ENCODE measurements at regions not wholly inside any gene's neighbourhood (a gene's known extent, or its start where the extent isn't known, plus 50 kb on each side); places are given as distances from the start of the nearest gene placed in this dataset.

DNA sequence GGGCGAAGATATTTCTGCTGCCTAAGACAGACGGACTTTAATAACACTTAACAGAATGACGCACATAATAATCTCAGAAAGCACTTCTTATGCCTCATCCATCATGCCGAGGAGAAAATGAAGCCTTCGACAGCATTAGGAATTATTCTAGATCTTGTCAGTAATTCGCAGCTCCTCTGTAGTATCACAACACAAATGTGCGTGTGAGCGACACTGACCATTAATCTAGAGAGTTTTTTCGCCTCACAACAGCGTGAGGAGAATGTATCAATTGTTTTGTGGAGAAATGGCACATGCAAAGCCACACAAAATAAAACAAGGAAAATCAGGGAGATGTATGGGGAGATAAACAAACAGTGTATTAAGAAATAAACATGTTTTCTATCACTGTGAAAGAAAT is 410.2 kb upstream of the PSMD7 start:
- no peak overlapping the region for H3K4me2 ChIP-seq
- ATAC-seq, result no peak
- H3K27me3 ChIP-seq (ENCODE audit: insufficient read depth), result no peaks in the 10 kb centered on the region
- H2AFZ ChIP-seq, result no peak overlapping the region; the same call in 1 of the 2 replicates
- no peak overlapping the region for H3K27ac ChIP-seq (ENCODE audit: low read depth)
- no peak for DNase-seq (ENCODE audit: low spot score)
- no peaks in the 10 kb centered on the region for H3K9me2 ChIP-seq (ENCODE audit: insufficient read depth)
- no peak for TF ChIP-seq ZNF331 (CRISPR knock-in tag; IDR thresholded peaks at IDR 0.05; ENCODE audit: low read depth)
- TF ChIP-seq CREB1 (CRISPR knock-in tag; IDR thresholded peaks at IDR 0.05; ENCODE audit: low read depth), result no peak
- TF ChIP-seq NANOG (IDR thresholded peaks at IDR 0.05; ENCODE audit: borderline replicate concordance), result no peak
- no peak for TF ChIP-seq EZH2 (IDR thresholded peaks at IDR 0.05; ENCODE audit: low read depth, unreplicated experiment)
- TF ChIP-seq, protein P1, sequence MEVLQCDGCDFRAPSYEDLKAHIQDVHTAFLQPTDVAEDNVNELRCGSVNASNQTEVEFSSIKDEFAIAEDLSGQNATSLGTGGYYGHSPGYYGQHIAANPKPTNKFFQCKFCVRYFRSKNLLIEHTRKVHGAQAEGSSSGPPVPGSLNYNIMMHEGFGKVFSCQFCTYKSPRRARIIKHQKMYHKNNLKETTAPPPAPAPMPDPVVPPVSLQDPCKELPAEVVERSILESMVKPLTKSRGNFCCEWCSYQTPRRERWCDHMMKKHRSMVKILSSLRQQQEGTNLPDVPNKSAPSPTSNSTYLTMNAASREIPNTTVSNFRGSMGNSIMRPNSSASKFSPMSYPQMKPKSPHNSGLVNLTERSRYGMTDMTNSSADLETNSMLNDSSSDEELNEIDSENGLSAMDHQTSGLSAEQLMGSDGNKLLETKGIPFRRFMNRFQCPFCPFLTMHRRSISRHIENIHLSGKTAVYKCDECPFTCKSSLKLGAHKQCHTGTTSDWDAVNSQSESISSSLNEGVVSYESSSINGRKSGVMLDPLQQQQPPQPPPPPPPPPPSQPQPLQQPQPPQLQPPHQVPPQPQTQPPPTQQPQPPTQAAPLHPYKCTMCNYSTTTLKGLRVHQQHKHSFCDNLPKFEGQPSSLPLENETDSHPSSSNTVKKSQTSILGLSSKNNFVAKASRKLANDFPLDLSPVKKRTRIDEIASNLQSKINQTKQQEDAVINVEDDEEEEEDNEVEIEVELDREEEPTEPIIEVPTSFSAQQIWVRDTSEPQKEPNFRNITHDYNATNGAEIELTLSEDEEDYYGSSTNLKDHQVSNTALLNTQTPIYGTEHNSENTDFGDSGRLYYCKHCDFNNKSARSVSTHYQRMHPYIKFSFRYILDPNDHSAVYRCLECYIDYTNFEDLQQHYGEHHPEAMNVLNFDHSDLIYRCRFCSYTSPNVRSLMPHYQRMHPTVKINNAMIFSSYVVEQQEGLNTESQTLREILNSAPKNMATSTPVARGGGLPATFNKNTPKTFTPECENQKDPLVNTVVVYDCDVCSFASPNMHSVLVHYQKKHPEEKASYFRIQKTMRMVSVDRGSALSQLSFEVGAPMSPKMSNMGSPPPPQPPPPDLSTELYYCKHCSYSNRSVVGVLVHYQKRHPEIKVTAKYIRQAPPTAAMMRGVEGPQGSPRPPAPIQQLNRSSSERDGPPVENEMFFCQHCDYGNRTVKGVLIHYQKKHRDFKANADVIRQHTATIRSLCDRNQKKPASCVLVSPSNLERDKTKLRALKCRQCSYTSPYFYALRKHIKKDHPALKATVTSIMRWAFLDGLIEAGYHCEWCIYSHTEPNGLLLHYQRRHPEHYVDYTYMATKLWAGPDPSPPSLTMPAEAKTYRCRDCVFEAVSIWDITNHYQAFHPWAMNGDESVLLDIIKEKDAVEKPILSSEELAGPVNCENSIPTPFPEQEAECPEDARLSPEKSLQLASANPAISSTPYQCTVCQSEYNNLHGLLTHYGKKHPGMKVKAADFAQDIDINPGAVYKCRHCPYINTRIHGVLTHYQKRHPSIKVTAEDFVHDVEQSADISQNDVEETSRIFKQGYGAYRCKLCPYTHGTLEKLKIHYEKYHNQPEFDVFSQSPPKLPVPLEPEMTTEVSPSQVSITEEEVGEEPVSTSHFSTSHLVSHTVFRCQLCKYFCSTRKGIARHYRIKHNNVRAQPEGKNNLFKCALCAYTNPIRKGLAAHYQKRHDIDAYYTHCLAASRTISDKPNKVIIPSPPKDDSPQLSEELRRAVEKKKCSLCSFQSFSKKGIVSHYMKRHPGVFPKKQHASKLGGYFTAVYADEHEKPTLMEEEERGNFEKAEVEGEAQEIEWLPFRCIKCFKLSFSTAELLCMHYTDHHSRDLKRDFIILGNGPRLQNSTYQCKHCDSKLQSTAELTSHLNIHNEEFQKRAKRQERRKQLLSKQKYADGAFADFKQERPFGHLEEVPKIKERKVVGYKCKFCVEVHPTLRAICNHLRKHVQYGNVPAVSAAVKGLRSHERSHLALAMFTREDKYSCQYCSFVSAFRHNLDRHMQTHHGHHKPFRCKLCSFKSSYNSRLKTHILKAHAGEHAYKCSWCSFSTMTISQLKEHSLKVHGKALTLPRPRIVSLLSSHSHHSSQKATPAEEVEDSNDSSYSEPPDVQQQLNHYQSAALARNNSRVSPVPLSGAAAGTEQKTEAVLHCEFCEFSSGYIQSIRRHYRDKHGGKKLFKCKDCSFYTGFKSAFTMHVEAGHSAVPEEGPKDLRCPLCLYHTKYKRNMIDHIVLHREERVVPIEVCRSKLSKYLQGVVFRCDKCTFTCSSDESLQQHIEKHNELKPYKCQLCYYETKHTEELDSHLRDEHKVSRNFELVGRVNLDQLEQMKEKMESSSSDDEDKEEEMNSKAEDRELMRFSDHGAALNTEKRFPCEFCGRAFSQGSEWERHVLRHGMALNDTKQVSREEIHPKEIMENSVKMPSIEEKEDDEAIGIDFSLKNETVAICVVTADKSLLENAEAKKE (CRISPR knock-in tag; IDR thresholded peaks at IDR 0.05), result no peak
- no peak for TF ChIP-seq STAT1 (IDR thresholded peaks at IDR 0.05; ENCODE audit: unreplicated experiment)
- TF ChIP-seq, protein P2, sequence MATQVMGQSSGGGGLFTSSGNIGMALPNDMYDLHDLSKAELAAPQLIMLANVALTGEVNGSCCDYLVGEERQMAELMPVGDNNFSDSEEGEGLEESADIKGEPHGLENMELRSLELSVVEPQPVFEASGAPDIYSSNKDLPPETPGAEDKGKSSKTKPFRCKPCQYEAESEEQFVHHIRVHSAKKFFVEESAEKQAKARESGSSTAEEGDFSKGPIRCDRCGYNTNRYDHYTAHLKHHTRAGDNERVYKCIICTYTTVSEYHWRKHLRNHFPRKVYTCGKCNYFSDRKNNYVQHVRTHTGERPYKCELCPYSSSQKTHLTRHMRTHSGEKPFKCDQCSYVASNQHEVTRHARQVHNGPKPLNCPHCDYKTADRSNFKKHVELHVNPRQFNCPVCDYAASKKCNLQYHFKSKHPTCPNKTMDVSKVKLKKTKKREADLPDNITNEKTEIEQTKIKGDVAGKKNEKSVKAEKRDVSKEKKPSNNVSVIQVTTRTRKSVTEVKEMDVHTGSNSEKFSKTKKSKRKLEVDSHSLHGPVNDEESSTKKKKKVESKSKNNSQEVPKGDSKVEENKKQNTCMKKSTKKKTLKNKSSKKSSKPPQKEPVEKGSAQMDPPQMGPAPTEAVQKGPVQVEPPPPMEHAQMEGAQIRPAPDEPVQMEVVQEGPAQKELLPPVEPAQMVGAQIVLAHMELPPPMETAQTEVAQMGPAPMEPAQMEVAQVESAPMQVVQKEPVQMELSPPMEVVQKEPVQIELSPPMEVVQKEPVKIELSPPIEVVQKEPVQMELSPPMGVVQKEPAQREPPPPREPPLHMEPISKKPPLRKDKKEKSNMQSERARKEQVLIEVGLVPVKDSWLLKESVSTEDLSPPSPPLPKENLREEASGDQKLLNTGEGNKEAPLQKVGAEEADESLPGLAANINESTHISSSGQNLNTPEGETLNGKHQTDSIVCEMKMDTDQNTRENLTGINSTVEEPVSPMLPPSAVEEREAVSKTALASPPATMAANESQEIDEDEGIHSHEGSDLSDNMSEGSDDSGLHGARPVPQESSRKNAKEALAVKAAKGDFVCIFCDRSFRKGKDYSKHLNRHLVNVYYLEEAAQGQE (IDR thresholded peaks at IDR 0.05; ENCODE audit: unreplicated experiment), result no peak
- TF ChIP-seq CTCF (conservative IDR thresholded peaks at IDR 0.05; ENCODE audit: low read depth in 2 of 2), result no peak
- no peak overlapping the region for H3K4me3 ChIP-seq
- H3F3A ChIP-seq (replicated peaks; ENCODE audit: low read depth), result no peaks in the 10 kb centered on the region
- H3K79me2 ChIP-seq (replicated peaks; ENCODE audit: insufficient read depth), result no peaks in the 10 kb centered on the region
- H3K27me3 Mint-ChIP-seq (ENCODE audit: insufficient read depth, low read depth, poor library complexity), result peaks cover 2% of the 10 kb centered on the region
- H3K4me1 Mint-ChIP-seq, result peaks cover 47% of the 10 kb centered on the region
- H3K27ac Mint-ChIP-seq, result no peak overlapping the region
- H3K36me3 Mint-ChIP-seq (ENCODE audit: low read depth), result no peaks in the 10 kb centered on the region
- no peaks in the 10 kb centered on the region for H3K9me3 Mint-ChIP-seq
- no peaks in the 10 kb centered on the region for H4K20me1 ChIP-seq (replicated peaks; ENCODE audit: insufficient read depth)
- H3K4me3 Mint-ChIP-seq, result no peak overlapping the region
- H3K36me3 ChIP-seq (ENCODE audit: insufficient read depth), result no peaks in the 10 kb centered on the region
- peaks cover 39% of the 10 kb centered on the region for H3K4me1 ChIP-seq (ENCODE audit: insufficient read depth)
